SJSA1 (cell line): ENCODE measurements at regions not wholly inside any gene's neighbourhood (a gene's known extent, or its start where the extent isn't known, plus 50 kb on each side); places are given as distances from the start of the nearest gene placed in this dataset.
"Not testable (repeated sequence)": the region's sequence is repeated elsewhere in the genome, so short reads cannot be mapped to it uniquely, and the experiment has no call there.

Source experiments
- DNase-seq, 2 experiments: peaks; one replicate each; pipeline ENCODE4 v3.0.0-alpha.2; 2015 to 2020; ENCODE audit warnings: low spot score in 2 of 2, low read depth in 1 of 2
- H3K27ac ChIP-seq: fragments of 250-450 bp; sonication (Bioruptor Pico); 2 replicates; pipeline ENCODE4 v1.5.1; 2020; ENCODE audit warnings: mild to moderate bottlenecking, moderate library complexity
- H3K27me3 ChIP-seq: fragments of 250-450 bp; sonication (Bioruptor Pico); replicated peaks from 2 replicates; pipeline ENCODE4 v1.5.1; 2020; ENCODE audit warnings: mild to moderate bottlenecking, moderate library complexity
- H3K36me3 ChIP-seq: fragments of 250-450 bp; sonication (Bioruptor Pico); 2 replicates; pipeline ENCODE4 v1.5.1; 2020; ENCODE audit warnings: mild to moderate bottlenecking
- H3K4me1 ChIP-seq: fragments of 250-450 bp; sonication (Bioruptor Pico); replicated peaks from 2 replicates; pipeline ENCODE4 v1.6.1; 2021; ENCODE audit warnings: mild to moderate bottlenecking
- H3K4me3 ChIP-seq: fragments of 250-450 bp; sonication (Bioruptor Pico); 2 replicates; pipeline ENCODE4 v1.5.1; 2020; ENCODE audit warnings: mild to moderate bottlenecking
- H3K9me3 ChIP-seq: fragments of 250-450 bp; sonication (Bioruptor Pico); replicated peaks from 2 replicates; pipeline ENCODE4 v1.5.1; 2020; ENCODE audit warnings: mild to moderate bottlenecking

GRCh38 chr6:141406761-141407160 is 726.0 kb upstream of the GJE1 start:
- no peaks in the 10 kb centered on the region for H3K4me1 ChIP-seq
- H3K9me3 ChIP-seq = no peaks in the 10 kb centered on the region; the same call in 1 of the 2 replicates
- H3K27me3 ChIP-seq = no peaks in the 10 kb centered on the region
- no peak overlapping the region for H3K4me3 ChIP-seq
- H3K27ac ChIP-seq = no peak overlapping the region
- no peak for DNase-seq
- no peaks in the 10 kb centered on the region for H3K36me3 ChIP-seq

GRCh38 chr6:141403827-141404226 is 728.9 kb upstream of the GJE1 start:
- no peaks in the 10 kb centered on the region for H3K4me1 ChIP-seq
- no peak for DNase-seq
- H3K27me3 ChIP-seq = no peaks in the 10 kb centered on the region
- H3K27ac ChIP-seq = no peak overlapping the region
- H3K36me3 ChIP-seq = no peaks in the 10 kb centered on the region
- no peaks in the 10 kb centered on the region; the same call in 1 of the 2 replicates for H3K9me3 ChIP-seq
- no peak overlapping the region for H3K4me3 ChIP-seq

DNA sequence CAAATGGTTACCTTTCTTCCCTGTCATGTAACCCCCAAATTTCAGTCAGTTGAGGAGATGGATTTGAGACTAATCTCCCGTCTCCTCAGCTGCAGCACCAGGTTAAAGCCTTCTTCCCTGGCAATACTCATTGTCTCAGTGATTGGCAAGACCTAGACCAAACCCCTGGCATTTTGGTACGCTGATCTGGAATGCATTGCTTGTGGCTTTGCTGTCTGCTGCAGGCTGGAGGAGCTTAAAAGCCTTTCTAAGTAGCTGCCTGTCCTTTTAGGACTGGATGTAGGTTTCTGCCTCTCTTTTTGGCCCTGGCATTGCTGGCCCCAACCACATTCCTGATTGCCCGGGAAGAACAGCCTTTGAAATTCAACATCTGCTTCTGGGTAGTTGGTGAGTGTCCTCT is 729.6 kb upstream of the GJE1 start:
- Histone ChIP-seq H3K27ac (no peak overlapping the region), H3K9me3 (no peaks in the 10 kb centered on the region), H3K4me1 (no peaks in the 10 kb centered on the region), H3K36me3 (no peaks in the 10 kb centered on the region), H3K27me3 (no peaks in the 10 kb centered on the region), H3K4me3 (no peak overlapping the region)
- no peak for DNase-seq

GRCh38 chr6:141402489-141402888 is 730.2 kb upstream of the GJE1 start:
- Histone ChIP-seq H3K27me3 (no peaks in the 10 kb centered on the region), H3K36me3 (no peaks in the 10 kb centered on the region), H3K27ac (no peak overlapping the region), H3K4me1 (no peaks in the 10 kb centered on the region), H3K4me3 (no peak overlapping the region), H3K9me3 (no peaks in the 10 kb centered on the region)
- no peak for DNase-seq

GRCh38 chr6:141401851-141402250 is 730.9 kb upstream of the GJE1 start:
- H3K36me3 ChIP-seq = no peaks in the 10 kb centered on the region
- no peaks in the 10 kb centered on the region for H3K9me3 ChIP-seq
- H3K27me3 ChIP-seq = no peaks in the 10 kb centered on the region
- H3K4me1 ChIP-seq = no peaks in the 10 kb centered on the region
- H3K4me3 ChIP-seq = no peak overlapping the region
- DNase-seq = no peak
- no peak overlapping the region for H3K27ac ChIP-seq

DNA sequence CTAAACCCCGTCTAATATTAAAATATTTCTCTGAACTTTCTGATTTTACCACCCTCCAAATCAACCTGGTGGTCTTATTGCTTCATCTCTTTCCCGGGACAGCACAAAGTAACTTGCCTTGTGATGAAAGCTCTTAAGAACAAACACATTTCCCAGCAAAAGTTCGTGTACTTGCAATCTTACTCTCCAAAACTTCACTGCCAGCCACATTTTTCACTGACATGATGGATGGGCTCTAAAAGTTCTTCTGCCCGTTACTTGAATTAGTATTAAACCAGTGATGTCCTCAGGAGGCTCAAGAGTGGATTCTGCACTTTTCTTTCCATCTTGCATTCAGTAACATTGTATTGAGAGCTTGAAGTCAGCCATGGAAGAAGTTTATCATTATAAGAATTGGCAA is 731.6 kb upstream of the GJE1 start:
- Histone ChIP-seq H3K9me3 (no peaks in the 10 kb centered on the region), H3K4me3 (no peak overlapping the region), H3K27me3 (no peaks in the 10 kb centered on the region), H3K36me3 (no peaks in the 10 kb centered on the region), H3K27ac (no peak overlapping the region), H3K4me1 (no peaks in the 10 kb centered on the region)
- no peak for DNase-seq

DNA sequence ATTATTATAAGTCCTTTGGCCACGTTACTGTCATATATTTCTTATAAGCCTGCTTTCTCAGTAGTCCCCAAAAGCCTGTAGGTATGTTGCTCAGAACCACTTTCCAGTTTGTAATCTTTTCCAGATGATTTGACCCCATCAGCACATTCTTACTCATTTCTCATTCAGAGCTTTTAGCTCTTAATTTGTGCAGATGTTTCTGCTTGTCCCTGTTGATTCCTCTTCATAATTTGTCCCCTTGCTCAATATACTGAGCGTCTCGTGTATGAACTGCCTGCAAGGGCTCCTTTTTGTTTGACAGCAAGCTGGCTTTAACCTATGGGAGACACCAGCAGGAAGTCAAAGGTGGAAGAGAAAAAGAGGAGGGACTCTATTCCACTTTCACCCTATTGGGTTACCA is 733.8 kb upstream of the GJE1 start:
- no peaks in the 10 kb centered on the region for H3K27me3 ChIP-seq
- H3K4me3 ChIP-seq = no peak overlapping the region
- no peaks in the 10 kb centered on the region for H3K9me3 ChIP-seq
- no peaks in the 10 kb centered on the region for H3K36me3 ChIP-seq
- DNase-seq = no peak
- no peak overlapping the region for H3K27ac ChIP-seq
- no peaks in the 10 kb centered on the region for H3K4me1 ChIP-seq

DNA sequence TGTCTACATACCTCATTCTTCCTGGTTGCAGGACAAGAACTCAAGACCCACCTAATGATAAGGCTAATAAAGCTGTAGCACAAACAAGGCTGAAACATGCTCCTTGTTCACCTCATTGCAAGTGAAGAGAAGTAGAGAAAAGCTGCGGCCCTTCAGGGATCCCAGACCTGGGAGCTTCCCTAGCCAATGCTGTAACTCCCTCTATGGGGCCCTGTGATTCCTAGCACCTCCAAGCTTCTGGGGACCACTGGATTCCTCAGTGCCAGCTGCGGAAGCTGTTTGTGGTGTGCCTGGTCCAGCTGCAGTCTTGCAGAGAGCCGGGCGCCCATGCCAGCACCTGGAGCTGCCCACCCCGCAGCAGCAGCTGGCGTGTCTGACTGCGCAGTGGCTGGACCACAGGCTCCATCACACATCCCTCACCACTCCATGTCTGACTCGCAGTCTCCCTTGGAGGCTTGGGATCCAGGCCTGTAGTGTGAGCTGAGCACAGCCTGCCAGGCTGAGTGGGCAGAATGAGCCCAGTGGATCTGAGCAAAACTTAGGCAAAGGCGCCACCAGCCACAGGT is 737.2 kb upstream of the GJE1 start:
- Histone ChIP-seq H3K36me3 (no peaks in the 10 kb centered on the region), H3K27ac (no peak overlapping the region), H3K9me3 (no peaks in the 10 kb centered on the region), H3K27me3 (no peaks in the 10 kb centered on the region), H3K4me3 (no peak overlapping the region), H3K4me1 (no peaks in the 10 kb centered on the region)
- no peak for DNase-seq

DNA sequence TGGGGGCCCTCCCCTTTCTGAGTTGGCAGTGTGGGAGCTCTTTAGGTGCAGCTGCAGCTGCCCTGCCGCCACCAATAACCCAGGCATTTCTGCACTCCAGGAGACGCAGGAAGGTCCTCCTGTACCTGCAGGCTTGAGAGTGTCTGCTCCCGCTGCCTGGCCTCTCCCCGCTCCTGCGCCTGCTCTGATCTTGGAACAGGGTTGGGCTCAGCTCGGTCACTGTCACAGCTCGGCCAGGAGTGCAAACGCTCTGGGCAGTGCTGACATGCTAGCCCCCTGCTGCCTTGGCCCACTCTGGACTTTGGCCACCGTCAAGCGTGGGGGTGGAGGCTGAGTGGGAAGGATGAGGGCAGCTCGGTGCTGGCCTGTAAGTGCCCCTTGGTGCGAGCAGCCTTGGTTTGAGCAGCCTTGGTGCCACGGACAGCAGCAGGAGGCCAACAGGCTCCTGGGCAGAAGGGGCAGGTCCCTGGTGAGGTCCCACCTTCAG is 738.1 kb upstream of the GJE1 start:
- Histone ChIP-seq H3K27ac (no peak overlapping the region), H3K9me3 (no peaks in the 10 kb centered on the region)
- DNase-seq = no peak

GRCh38 chr6:141394125-141394536 is 738.6 kb upstream of the GJE1 start:
- Histone ChIP-seq H3K27me3 (no peaks in the 10 kb centered on the region), H3K36me3 (no peaks in the 10 kb centered on the region), H3K9me3 (no peaks in the 10 kb centered on the region), H3K4me1 (no peaks in the 10 kb centered on the region), H3K27ac (no peak overlapping the region), H3K4me3 (no peak overlapping the region)
- DNase-seq = no peak

More for the DNA sequence above, 738.1 kb upstream of the GJE1 start:
- H3K27me3 ChIP-seq = no peaks in the 10 kb centered on the region
- no peak overlapping the region for H3K4me3 ChIP-seq
- no peaks in the 10 kb centered on the region for H3K4me1 ChIP-seq
- no peaks in the 10 kb centered on the region for H3K36me3 ChIP-seq

- DNase-seq = no peak
- no peaks in the 10 kb centered on the region for H3K36me3 ChIP-seq
- no peaks in the 10 kb centered on the region for H3K27me3 ChIP-seq
- no peak overlapping the region for H3K27ac ChIP-seq
- no peak overlapping the region for H3K4me3 ChIP-seq
- H3K9me3 ChIP-seq = no peaks in the 10 kb centered on the region
- H3K4me1 ChIP-seq = no peaks in the 10 kb centered on the region
Observed at GRCh38 chr6:141393405-141394124, 739.2 kb upstream of the GJE1 start.

GRCh38 chr6:141391135-141391534 is 741.6 kb upstream of the GJE1 start:
- not testable (repeated sequence) for H3K27me3 ChIP-seq, H3K9me3 ChIP-seq, H3K4me3 ChIP-seq, DNase-seq, H3K4me1 ChIP-seq, H3K27ac ChIP-seq, H3K36me3 ChIP-seq

DNA sequence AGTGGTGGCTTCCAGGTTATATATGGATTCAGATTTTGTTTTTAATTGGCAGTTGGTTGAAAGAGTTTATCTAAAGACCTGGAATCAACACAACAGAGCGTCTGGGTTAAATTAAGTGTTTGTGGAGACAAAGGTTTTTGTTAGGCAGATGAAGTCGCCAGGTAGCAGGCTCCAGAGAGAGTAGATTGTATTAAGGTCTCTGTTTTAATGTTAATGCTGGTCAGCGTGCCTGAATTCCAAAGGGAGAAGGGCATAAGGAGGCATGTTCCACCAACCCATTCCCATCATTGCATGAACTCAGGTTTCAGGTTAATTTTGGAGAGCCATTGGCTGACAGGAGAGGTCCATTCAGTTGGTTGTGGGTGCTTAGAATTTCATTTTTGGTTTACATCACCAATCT is 744.1 kb upstream of the GJE1 start:
- Histone ChIP-seq H3K27ac (no peak overlapping the region), H3K4me1 (no peaks in the 10 kb centered on the region), H3K36me3 (no peaks in the 10 kb centered on the region), H3K9me3 (no peaks in the 10 kb centered on the region), H3K4me3 (no peak overlapping the region), H3K27me3 (no peaks in the 10 kb centered on the region)
- no peak for DNase-seq

DNA sequence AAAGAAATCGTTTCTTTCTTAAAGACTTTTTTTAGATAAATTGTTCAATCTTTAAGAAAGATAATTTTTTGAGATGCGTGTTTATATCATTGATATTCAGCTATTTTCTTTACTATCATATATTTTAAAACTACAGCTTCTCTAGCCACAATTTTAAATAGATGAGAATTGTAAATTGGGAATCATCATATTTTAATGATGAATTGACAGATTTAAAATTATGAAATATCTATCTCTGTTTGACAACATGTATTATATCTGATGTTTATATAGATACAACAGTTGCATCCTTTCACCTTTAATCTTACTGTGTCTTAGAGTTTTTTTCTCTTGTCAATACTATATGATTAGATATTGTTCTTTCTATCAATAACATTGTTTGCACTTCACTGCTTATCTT is 762.3 kb upstream of the GJE1 start:
- no peaks in the 10 kb centered on the region for H3K4me1 ChIP-seq
- H3K27me3 ChIP-seq = no peaks in the 10 kb centered on the region
- H3K4me3 ChIP-seq = no peak overlapping the region
- peaks cover 4% of the 10 kb centered on the region; the same call in 1 of the 2 replicates for H3K9me3 ChIP-seq
- no peak overlapping the region for H3K27ac ChIP-seq
- DNase-seq = no peak
- no peaks in the 10 kb centered on the region for H3K36me3 ChIP-seq

DNA sequence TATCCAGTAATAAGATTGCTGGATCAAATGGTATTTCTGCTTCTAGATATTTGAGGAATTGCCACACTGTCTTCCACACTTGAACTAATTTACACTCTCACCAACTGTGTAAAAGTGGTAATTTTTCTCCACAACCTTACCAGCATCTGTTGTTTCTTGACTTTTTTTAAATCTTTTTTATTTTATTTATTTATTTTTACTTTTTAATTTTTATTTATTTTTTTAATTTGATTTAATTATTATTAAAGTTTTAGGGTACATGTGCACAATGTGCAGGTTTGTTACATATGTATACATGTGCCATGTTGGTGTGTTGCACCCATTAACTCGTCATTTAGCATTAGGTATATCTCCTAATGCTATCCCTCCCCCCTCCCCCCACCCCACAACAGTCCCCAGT is 765.9 kb upstream of the GJE1 start:
- not testable (repeated sequence) for H3K4me1 ChIP-seq, DNase-seq, H3K36me3 ChIP-seq, H3K9me3 ChIP-seq, H3K27ac ChIP-seq, H3K27me3 ChIP-seq, H3K4me3 ChIP-seq
